ENCODE measurements at regions not wholly inside any gene's neighbourhood (a gene's known extent, or its start where the extent isn't known, plus 50 kb on each side); places are given as distances from the start of the nearest gene placed in this dataset.

DNA sequence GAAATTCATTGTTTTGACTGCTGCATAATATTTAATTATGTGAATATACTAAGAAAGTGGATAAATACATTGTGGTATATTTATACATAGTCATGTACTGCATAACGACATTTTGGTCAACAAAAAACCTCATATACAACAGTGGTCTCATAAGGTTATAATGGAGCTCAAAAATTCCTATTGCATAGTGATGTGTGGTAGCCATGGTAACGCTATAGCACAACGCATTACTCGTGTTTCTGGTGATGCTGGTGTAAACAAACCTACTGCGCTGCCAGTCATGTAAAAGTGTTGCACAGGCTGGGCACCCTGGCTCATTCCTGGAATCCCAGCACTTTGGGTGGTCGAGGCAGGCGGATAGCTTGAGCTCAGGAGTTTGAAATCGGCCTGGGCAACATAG is 52.6 kb upstream of the NHLH2 start:
- no peaks in the 10 kb centered on the region for H3K36me3 ChIP-seq
- H3K27ac ChIP-seq: no peak overlapping the region
- H3K4me1 ChIP-seq: no peaks in the 10 kb centered on the region
- no peaks in the 10 kb centered on the region for H3K9me3 ChIP-seq
- ATAC-seq (no peak), DNase-seq (no peak), FAIRE-seq (no peak)
- intact Hi-C loops (cut with DNase I): no loop called here
- H3K4me3 ChIP-seq: no peak overlapping the region
- WGBS, 2 donors: 81 to 90% methylated on average over 8 of the region's 8 CpGs
- no peak for TF ChIP-seq CTCF (IDR thresholded peaks at IDR 0.05)
- no peaks in the 10 kb centered on the region for H3K27me3 ChIP-seq

GRCh38 chr1:115898020-115898419 is 57.1 kb upstream of the NHLH2 start:
- TF ChIP-seq CTCF (IDR thresholded peaks at IDR 0.05): no peak
- Histone ChIP-seq H3K27ac (no peak overlapping the region), H3K4me1 (no peaks in the 10 kb centered on the region), H3K4me3 (no peak overlapping the region), H3K36me3 (no peaks in the 10 kb centered on the region), H3K9me3 (no peaks in the 10 kb centered on the region), H3K27me3 (no peaks in the 10 kb centered on the region)
- DNase-seq (no peak), ATAC-seq (no peak), FAIRE-seq (no peak)
- intact Hi-C loops (cut with DNase I): no loop called here
- WGBS, 2 donors: 88 to 94% methylated on average over 4 of the region's 4 CpGs

- H3K27me3 ChIP-seq: no peaks in the 10 kb centered on the region
- no peak overlapping the region for H3K4me3 ChIP-seq
- H3K4me1 ChIP-seq: no peaks in the 10 kb centered on the region
- TF ChIP-seq CTCF (IDR thresholded peaks at IDR 0.05): no peak
- ATAC-seq (no peak), FAIRE-seq (no peak), DNase-seq (no peak)
- H3K27ac ChIP-seq: no peak overlapping the region
- intact Hi-C loops (cut with DNase I): no loop called here
- H3K9me3 ChIP-seq: no peaks in the 10 kb centered on the region
- no peaks in the 10 kb centered on the region for H3K36me3 ChIP-seq
Measured at GRCh38 chr1:115900856-115901255, 59.9 kb upstream of the NHLH2 start.

- WGBS, 2 donors: 45 to 47% methylated on average over 1 of the region's 1 CpG
- ATAC-seq (no peak), DNase-seq (no peak), FAIRE-seq (no peak)
- Histone ChIP-seq H3K4me1 (no peaks in the 10 kb centered on the region), H3K36me3 (no peaks in the 10 kb centered on the region), H3K27ac (no peak overlapping the region), H3K4me3 (no peak overlapping the region), H3K9me3 (no peaks in the 10 kb centered on the region), H3K27me3 (no peaks in the 10 kb centered on the region)
- intact Hi-C loops (cut with DNase I): no loop called here
- TF ChIP-seq CTCF (IDR thresholded peaks at IDR 0.05): no peak
Measured at GRCh38 chr1:115906627-115907026, 65.7 kb upstream of the NHLH2 start.

GRCh38 chr1:115907092-115907491 is 66.2 kb upstream of the NHLH2 start:
- Histone ChIP-seq H3K9me3 (no peaks in the 10 kb centered on the region), H3K27me3 (no peaks in the 10 kb centered on the region), H3K27ac (no peak overlapping the region), H3K4me1 (no peaks in the 10 kb centered on the region), H3K4me3 (no peak overlapping the region), H3K36me3 (no peaks in the 10 kb centered on the region)
- FAIRE-seq (no peak), DNase-seq (no peak), ATAC-seq (no peak)
- TF ChIP-seq CTCF (IDR thresholded peaks at IDR 0.05): no peak
- WGBS, 2 donors: 66 to 69% methylated on average over 2 of the region's 2 CpGs
- intact Hi-C loops (cut with DNase I): no loop called here
